HEK293T (cell line): ENCODE measurements at regions not wholly inside any gene's neighbourhood (a gene's known extent, or its start where the extent isn't known, plus 50 kb on each side); places are given as distances from the start of the nearest gene placed in this dataset.

ENCODE experiments used
- CTCF ChIA-PET: fragments of 350-600 bp; formaldehyde crosslinking; extraction: SDS; loops from one replicate; lab custom pipeline; 2021; ENCODE audit warnings: antibody characterized with exemption, inconsistent platforms; lab: Yijun Ruan, JAX
- POLR2A ChIA-PET: fragments of 350-600 bp; formaldehyde crosslinking; extraction: SDS; loops from one replicate; lab custom pipeline; 2020; ENCODE audit warnings: antibody characterized with exemption, inconsistent platforms; lab: Yijun Ruan, JAX
- DNase-seq: peaks from one replicate; pipeline ENCODE4 v3.0.0; 2012; ENCODE audit warnings: mixed read lengths; ENCODE audit errors: extremely low spot score
- ARNT ChIP-seq: fragments of 450-650 bp; IDR thresholded peaks from 2 replicates; pipeline ENCODE4 v1.6.1; 2017; ENCODE audit warnings: mild to moderate bottlenecking
- BHLHE40 ChIP-seq: fragments of 450-650 bp; IDR thresholded peaks from 2 replicates; pipeline ENCODE4 v1.6.1; 2016; ENCODE audit warnings: mild to moderate bottlenecking, moderate library complexity, borderline replicate concordance
- CTBP1 ChIP-seq: fragments of 450-650 bp; IDR thresholded peaks from 2 replicates; pipeline ENCODE4 v1.6.1; 2016; ENCODE audit warnings: borderline replicate concordance
- ELF4 ChIP-seq: fragments of 450-650 bp; IDR thresholded peaks from 2 replicates; pipeline ENCODE4 v1.6.1; 2017; ENCODE audit warnings: antibody characterized with exemption
- FOXA1 ChIP-seq: fragments of 450-650 bp; IDR thresholded peaks from 2 replicates; pipeline ENCODE4 v1.6.1; 2016; ENCODE audit warnings: mild to moderate bottlenecking
- FOXK2 ChIP-seq: fragments of 450-650 bp; IDR thresholded peaks from 2 replicates; pipeline ENCODE4 v1.6.1; 2016; ENCODE audit warnings: mild to moderate bottlenecking
- FOXM1 ChIP-seq: fragments of 450-650 bp; IDR thresholded peaks from 2 replicates; pipeline ENCODE4 v1.6.1; 2017; ENCODE audit warnings: mild to moderate bottlenecking, borderline replicate concordance
- HDGF ChIP-seq: fragments of 450-650 bp; IDR thresholded peaks from 2 replicates; pipeline ENCODE4 v1.6.1; 2017; ENCODE audit warnings: antibody characterized with exemption, borderline replicate concordance
- L3MBTL2 ChIP-seq: fragments of 450-650 bp; conservative IDR thresholded peaks from 2 replicates; pipeline ENCODE4 v1.6.1; 2016; ENCODE audit warnings: mild to moderate bottlenecking
- LEF1 ChIP-seq: fragments of 450-650 bp; IDR thresholded peaks from 2 replicates; pipeline ENCODE4 v1.6.1; 2017; ENCODE audit warnings: mild to moderate bottlenecking, borderline replicate concordance
- NFRKB ChIP-seq: fragments of 450-650 bp; IDR thresholded peaks from 2 replicates; pipeline ENCODE4 v1.6.1; 2016; ENCODE audit warnings: mild to moderate bottlenecking, moderate library complexity
- PKNOX1 ChIP-seq: fragments of 450-650 bp; IDR thresholded peaks from 2 replicates; pipeline ENCODE4 v1.6.1; 2016
- SP1 ChIP-seq: fragments of 450-650 bp; IDR thresholded peaks from 2 replicates; pipeline ENCODE4 v1.6.1; 2017
- SUZ12 ChIP-seq: fragments of 450-650 bp; IDR thresholded peaks from 2 replicates; pipeline ENCODE4 v1.6.1; 2016; ENCODE audit warnings: mild to moderate bottlenecking
- TARDBP ChIP-seq: fragments of 450-650 bp; IDR thresholded peaks from 2 replicates; pipeline ENCODE4 v1.6.1; 2016
- ZNF384 ChIP-seq: fragments of 450-650 bp; IDR thresholded peaks from 2 replicates; pipeline ENCODE4 v1.6.1; 2016

- TF ChIP-seq FOXM1 (no peak), LEF1 (no peak), PKNOX1 (no peak)
- ChIA-PET CTCF (no interaction called here), POLR2A (no interaction called here)
- DNase-seq = no peak
These were observed 749.4 kb downstream of the ARAP2 start for GRCh38 chr4:35494955-35495354.

- no peak for DNase-seq
These were observed 743.5 kb downstream of the ARAP2 start for GRCh38 chr4:35500812-35501211.

GRCh38 chr4:35503435-35503834, 740.9 kb downstream of the ARAP2 start:
- ChIA-PET CTCF (no interaction called here), POLR2A (no interaction called here)
- TF ChIP-seq TARDBP (no peak), HDGF (no peak), CTBP1 (no peak)
- DNase-seq = no peak

More at GRCh38 chr4:35500812-35501211, 743.5 kb downstream of the ARAP2 start:
- POLR2A ChIA-PET = no interaction called here
- CTCF ChIA-PET = no interaction called here
- TF ChIP-seq CTBP1 = no peak

GRCh38 chr4:35506161-35506560, 738.2 kb downstream of the ARAP2 start:
- TF ChIP-seq FOXM1 (no peak), TARDBP (no peak), CTBP1 (no peak), ARNT (no peak), ZNF384 (no peak), HDGF (no peak), SP1 (no peak), LEF1 (no peak), FOXA1 (no peak), FOXK2 (no peak), ELF4 (no peak), L3MBTL2 (no peak), NFRKB (no peak), BHLHE40 (no peak), SUZ12 (no peak), PKNOX1 (no peak)
- no peak for DNase-seq
- POLR2A ChIA-PET = no interaction called here
- CTCF ChIA-PET = no interaction called here

GRCh38 chr4:35511851-35512250, 732.5 kb downstream of the ARAP2 start:
- TF ChIP-seq L3MBTL2 (no peak), PKNOX1 (no peak), SUZ12 (no peak), FOXK2 (no peak), LEF1 (no peak), NFRKB (no peak), HDGF (no peak), CTBP1 (no peak), FOXA1 (no peak)
- POLR2A ChIA-PET = no interaction called here
- CTCF ChIA-PET = no interaction called here
- no peak for DNase-seq

GRCh38 chr4:35516102-35516501, 728.2 kb downstream of the ARAP2 start:
- no peak for DNase-seq
- TF ChIP-seq TARDBP = no peak
- POLR2A ChIA-PET = no interaction called here

GRCh38 chr4:35520059-35520458, 724.3 kb downstream of the ARAP2 start:
- CTCF ChIA-PET = no interaction called here
- no peak for DNase-seq

More at GRCh38 chr4:35516102-35516501, 728.2 kb downstream of the ARAP2 start:
- CTCF ChIA-PET = no interaction called here

More at GRCh38 chr4:35520059-35520458, 724.3 kb downstream of the ARAP2 start:
- no peak for TF ChIP-seq FOXK2
- no peak for TF ChIP-seq ELF4
- TF ChIP-seq CTBP1 = no peak
- TF ChIP-seq TARDBP = no peak
- no peak for TF ChIP-seq ZNF384
- TF ChIP-seq BHLHE40 = no peak
- no peak for TF ChIP-seq FOXA1
- TF ChIP-seq PKNOX1 = no peak
- no peak for TF ChIP-seq FOXM1
- no peak for TF ChIP-seq SUZ12
- TF ChIP-seq NFRKB = no peak
- TF ChIP-seq L3MBTL2 = no peak
- TF ChIP-seq SP1 = no peak
- no peak for TF ChIP-seq ARNT
- TF ChIP-seq HDGF = no peak
- no peak for TF ChIP-seq LEF1
- POLR2A ChIA-PET = no interaction called here
